Gastrocnemius medialis (tissue), 4 donors: ENCODE measurements at regions not wholly inside any gene's neighbourhood (a gene's known extent, or its start where the extent isn't known, plus 50 kb on each side); places are given as distances from the start of the nearest gene placed in this dataset.
"Not testable (repeated sequence)": the region's sequence is repeated elsewhere in the genome, so short reads cannot be mapped to it uniquely, and the experiment has no call there.

ENCODE experiments used
- ATAC-seq, 2 donors: fragments of 150-250 bp; one replicate each; pipeline ENCODE4 v1.9.1; 2016
- DNase-seq, 2 donors: peaks; one replicate each; pipeline ENCODE4 v3.0.0-alpha.2; 2019
- H3K27ac ChIP-seq, 4 donors: fragments of 200-600 bp; sonication (generic); 1 replicate in 1 of 4; 2 replicates in 3 of 4; pipeline ENCODE4 v1.5.1; 2016 to 2018; ENCODE audit warnings: mild to moderate bottlenecking in 2 of 4, moderate library complexity in 1 of 4
- H3K27me3 ChIP-seq, 3 donors: fragments of 200-600 bp; sonication (generic) in 2 of 3; 1 replicate in 1 of 3; 2 replicates in 2 of 3; pipeline versions ENCODE4 v1.5.1 to v1.6.0; 2016 to 2019; ENCODE audit warnings: mild to moderate bottlenecking in 1 of 3, moderate library complexity in 1 of 3
- H3K36me3 ChIP-seq, 2 donors: fragments of 200-600 bp; sonication (generic) in 1 of 2; one replicate each; pipeline ENCODE4 v1.5.1; 2017 to 2018
- H3K4me1 ChIP-seq, 2 donors: fragments of 200-600 bp; sonication (generic) in 1 of 2; one replicate each; pipeline ENCODE4 v1.5.1; 2016 to 2017; ENCODE audit warnings: mild to moderate bottlenecking in 2 of 2
- H3K4me3 ChIP-seq, 4 donors: fragments of 200-600 bp; sonication (generic) in 3 of 4; 1 replicate in 1 of 4; 2 replicates in 3 of 4; pipeline ENCODE4 v1.5.1; 2016 to 2019; ENCODE audit warnings: mild to moderate bottlenecking in 2 of 4
- H3K9me3 ChIP-seq, 3 donors: fragments of 200-600 bp; sonication (generic) in 2 of 3; 1 replicate in 1 of 3; 2 replicates in 2 of 3; pipeline ENCODE4 v1.5.1; 2016 to 2019
- CTCF ChIP-seq, 5 experiments: fragments of 450-650 bp in 3 of 5; fragments of 200-600 bp in 2 of 5; sonication (generic) in 2 of 5; IDR thresholded peaks in 4 of 5; conservative IDR thresholded peaks in 1 of 5; 1 replicate in 4 of 5; 2 replicates in 1 of 5; pipeline ENCODE4 v1.5.1; 2016 to 2019; ENCODE audit warnings: antibody characterized with exemption in 5 of 5, mild to moderate bottlenecking in 3 of 5, moderate library complexity in 3 of 5
- POLR2A ChIP-seq, 2 donors: fragments of 450-650 bp; IDR thresholded peaks; one replicate each; pipeline ENCODE4 v1.6.1; 2017; ENCODE audit warnings: antibody characterized with exemption in 2 of 2, mild to moderate bottlenecking in 2 of 2, moderate library complexity in 2 of 2
- in situ Hi-C, 4 donors: fragments of 200-750 bp; cut with MboI; loops; one replicate each; pipeline versions ENCODE4 v1.15.0 to v1.8.0; 2017; ENCODE audit warnings: low sequenced_read_pairs in 4 of 4
- intact Hi-C: fragments of 100-400 bp; cut with DNase I; formaldehyde crosslinking; loops from one replicate; pipeline ENCODE4 v1.15.1; 2023; ENCODE audit warnings: low total_unique reads

DNA sequence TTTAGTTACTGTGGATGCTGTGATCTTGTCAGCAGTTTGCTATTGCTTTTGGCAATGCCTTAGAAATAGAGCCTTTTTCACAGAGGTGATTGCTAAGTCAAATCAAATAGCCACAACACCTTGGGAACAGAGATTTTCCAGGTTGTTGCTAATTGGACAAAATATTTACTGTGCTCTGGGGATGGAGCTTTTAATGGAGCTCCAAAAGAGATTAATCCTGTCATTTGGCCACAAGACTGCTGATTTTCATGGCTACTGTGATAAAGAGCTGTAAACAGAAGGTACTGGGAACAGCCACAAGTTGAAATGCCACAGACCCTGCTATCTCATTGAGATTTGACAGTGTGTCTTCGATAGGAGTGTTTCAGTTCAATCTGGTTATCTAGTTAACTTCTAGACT, 1715.2 kb upstream of the ADGRL3 start:
- TF ChIP-seq CTCF (IDR thresholded peaks at IDR 0.05 in 4 of 5, conservative IDR thresholded peaks at IDR 0.05 in 1 of 5) (no peak), POLR2A (IDR thresholded peaks at IDR 0.05) (no peak)
- no peaks in the 10 kb centered on the region for H3K4me1 ChIP-seq
- H3K9me3 ChIP-seq = no peaks in the 10 kb centered on the region
- intact Hi-C loops (no loop called here), in situ Hi-C loops (no loop called here)
- no peaks in the 10 kb centered on the region for H3K36me3 ChIP-seq
- no peaks in the 10 kb centered on the region for H3K27me3 ChIP-seq
- ATAC-seq (no peak), DNase-seq (no peak)
- H3K27ac ChIP-seq = no peak overlapping the region
- no peak overlapping the region for H3K4me3 ChIP-seq

DNA sequence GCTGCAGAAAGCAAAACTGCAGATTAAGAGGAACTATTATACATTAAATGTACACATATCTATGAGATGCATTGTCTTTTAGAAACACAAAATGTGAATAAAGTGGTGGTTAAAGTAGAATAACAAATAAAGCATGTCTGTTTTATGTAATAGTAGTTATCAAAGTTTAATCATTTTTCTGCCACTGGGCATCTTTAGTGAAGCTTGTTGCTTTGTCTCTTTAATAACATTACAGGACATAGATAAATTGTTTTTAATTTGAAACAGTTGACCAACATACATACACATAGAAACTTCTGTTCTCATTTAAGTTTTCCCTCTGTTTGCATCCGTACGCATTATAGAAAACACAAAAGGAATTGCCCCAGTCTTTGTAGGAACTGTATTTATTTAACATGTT, 1700.0 kb upstream of the ADGRL3 start:
- in situ Hi-C loops (no loop called here), intact Hi-C loops (no loop called here)
- ATAC-seq = no peak
- Histone ChIP-seq H3K4me3 (no peak overlapping the region), H3K27me3 (no peaks in the 10 kb centered on the region), H3K36me3 (no peaks in the 10 kb centered on the region), H3K9me3 (no peaks in the 10 kb centered on the region), H3K27ac (no peak overlapping the region), H3K4me1 (no peaks in the 10 kb centered on the region)
- no peak for TF ChIP-seq POLR2A (IDR thresholded peaks at IDR 0.05)
- TF ChIP-seq CTCF (IDR thresholded peaks at IDR 0.05 in 4 of 5, conservative IDR thresholded peaks at IDR 0.05 in 1 of 5) = no peak
- DNase-seq = no peak

GRCh38 chr4:59503731-59504130, 1696.4 kb upstream of the ADGRL3 start:
- H3K4me1 ChIP-seq = no peaks in the 10 kb centered on the region
- no peak overlapping the region for H3K4me3 ChIP-seq
- H3K9me3 ChIP-seq = no peaks in the 10 kb centered on the region
- H3K27ac ChIP-seq = no peak overlapping the region
- TF ChIP-seq POLR2A (IDR thresholded peaks at IDR 0.05) (no peak), CTCF (IDR thresholded peaks at IDR 0.05 in 4 of 5, conservative IDR thresholded peaks at IDR 0.05 in 1 of 5) (no peak)
- no peak for ATAC-seq
- intact Hi-C loops = no loop called here
- H3K27me3 ChIP-seq = no peaks in the 10 kb centered on the region
- no peak for DNase-seq
- in situ Hi-C loops = no loop called here
- no peaks in the 10 kb centered on the region for H3K36me3 ChIP-seq

GRCh38 chr4:59511809-59512208, 1688.3 kb upstream of the ADGRL3 start:
- in situ Hi-C loops, H3K4me3 ChIP-seq, ATAC-seq, H3K27ac ChIP-seq, H3K27me3 ChIP-seq, H3K36me3 ChIP-seq, H3K9me3 ChIP-seq, intact Hi-C loops, DNase-seq, H3K4me1 ChIP-seq: not testable (repeated sequence)

DNA sequence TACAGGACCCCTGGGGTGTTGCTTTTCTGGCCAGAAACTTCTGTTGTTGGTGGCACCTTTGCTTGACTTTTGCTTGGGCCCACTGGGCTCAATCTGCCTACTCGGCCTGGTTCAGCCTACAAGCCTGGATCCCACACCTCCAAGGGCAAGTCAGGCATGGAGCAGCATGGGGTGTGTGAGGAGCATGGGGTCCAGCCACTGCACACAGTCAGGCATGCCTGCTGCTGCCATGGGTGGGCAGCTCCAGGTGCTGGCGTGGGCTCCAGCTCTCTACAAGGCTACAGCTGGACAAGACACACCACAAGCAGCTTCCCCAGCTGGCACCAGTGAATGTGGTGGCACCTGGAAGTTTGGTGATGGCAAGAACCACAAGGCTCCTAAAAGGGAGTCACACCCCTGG, 1683.1 kb upstream of the ADGRL3 start:
- no peaks in the 10 kb centered on the region for H3K4me1 ChIP-seq
- no peaks in the 10 kb centered on the region for H3K9me3 ChIP-seq
- no peak for TF ChIP-seq CTCF (IDR thresholded peaks at IDR 0.05 in 4 of 5, conservative IDR thresholded peaks at IDR 0.05 in 1 of 5)
- no peak for TF ChIP-seq POLR2A (IDR thresholded peaks at IDR 0.05)
- intact Hi-C loops (no loop called here), in situ Hi-C loops (no loop called here)
- no peaks in the 10 kb centered on the region for H3K36me3 ChIP-seq
- no peaks in the 10 kb centered on the region for H3K27me3 ChIP-seq
- no peak for ATAC-seq
- H3K4me3 ChIP-seq = no peak overlapping the region
- DNase-seq = no peak
- H3K27ac ChIP-seq = no peak overlapping the region
